RWPE1 (cell line): ENCODE measurements at regions not wholly inside any gene's neighbourhood (a gene's known extent, or its start where the extent isn't known, plus 50 kb on each side); places are given as distances from the start of the nearest gene placed in this dataset.

Experiments used
- CTCF ChIA-PET: fragments of 350-600 bp; sonication (Branson Sonifier 250); formaldehyde crosslinking; extraction: SDS; loops from one replicate; lab custom pipeline; 2021; lab: Yijun Ruan, JAX
- POLR2A ChIA-PET: fragments of 400-600 bp; formaldehyde crosslinking; extraction: SDS; loops from one replicate; lab custom pipeline; 2020; ENCODE audit warnings: antibody characterized with exemption; ENCODE audit not compliant: low non-redundant PET; lab: Yijun Ruan, JAX
- DNase-seq: peaks from one replicate; pipeline ENCODE4 v3.0.0; 2012; ENCODE audit warnings: low spot score
- H3K27ac ChIP-seq: fragments of 450-650 bp; 2 replicates; pipeline ENCODE4 v1.5.1; 2017
- CTCF ChIP-seq: fragments of 450-650 bp; conservative IDR thresholded peaks from 2 replicates; pipeline ENCODE4 v1.5.1; 2017; ENCODE audit warnings: low read depth, mild to moderate bottlenecking

DNA sequence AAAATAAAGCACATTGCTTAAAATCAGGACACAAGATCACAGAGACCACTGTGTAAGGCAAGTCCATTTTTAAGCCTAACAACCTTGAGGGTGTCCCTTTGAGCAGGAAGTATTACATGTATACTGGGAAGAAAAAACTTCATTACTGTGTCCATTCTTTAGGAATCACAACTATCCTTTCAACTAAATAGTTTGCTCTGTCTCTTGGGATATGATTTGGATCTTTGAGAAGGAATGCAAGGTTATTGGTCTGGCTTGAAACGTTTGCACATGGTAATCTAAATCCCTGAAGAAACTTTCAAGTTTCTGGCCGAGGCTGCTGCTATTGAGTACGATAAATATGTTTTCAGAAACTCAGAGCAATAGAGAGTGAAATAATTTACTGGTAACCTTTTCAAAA lies 923.0 kb upstream of the SEMA6A start:
- H3K27ac ChIP-seq: no peak overlapping the region
- ChIA-PET CTCF (no interaction called here), POLR2A (no interaction called here)
- no peak for TF ChIP-seq CTCF
- no peak for DNase-seq

DNA sequence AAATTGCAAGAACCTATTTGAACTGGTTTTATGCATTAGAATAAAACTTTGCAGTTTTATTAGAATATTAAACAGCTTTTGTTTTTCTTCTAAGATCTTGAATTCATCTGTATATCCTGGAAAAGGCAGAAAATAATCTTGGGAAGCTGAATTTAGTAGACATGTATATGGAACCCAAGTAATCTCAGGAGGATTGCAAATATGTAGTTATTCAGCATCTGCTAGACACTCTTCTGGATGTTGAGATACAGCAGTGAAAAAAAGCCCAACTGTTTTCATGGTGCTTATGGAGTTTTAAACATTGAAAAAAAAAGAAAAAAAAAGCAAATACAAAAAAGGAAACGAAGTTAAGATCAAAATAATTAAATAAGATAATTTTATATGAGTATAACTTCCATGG lies 922.2 kb upstream of the SEMA6A start:
- H3K27ac ChIP-seq: no peak overlapping the region
- TF ChIP-seq CTCF: no peak
- DNase-seq: no peak
- ChIA-PET POLR2A (no interaction called here), CTCF (no interaction called here)

DNA sequence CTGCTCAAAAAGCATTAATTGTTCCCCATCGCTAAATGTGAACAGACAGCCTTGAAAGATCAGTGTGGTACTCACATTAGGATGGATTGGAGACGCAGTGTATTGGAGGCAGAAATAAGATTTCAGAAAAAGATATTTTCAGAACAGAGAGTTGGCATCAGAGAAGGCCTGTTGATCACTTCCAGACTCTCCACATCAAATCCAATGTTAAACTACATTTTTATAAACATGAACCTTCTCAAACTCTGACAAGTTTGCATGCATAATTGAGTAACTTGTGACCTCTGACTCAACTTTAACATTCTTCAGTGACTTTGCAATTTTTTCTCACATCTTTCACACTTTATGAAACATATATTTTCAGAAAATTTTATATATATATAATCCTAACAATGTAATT lies 919.6 kb upstream of the SEMA6A start:
- TF ChIP-seq CTCF: no peak
- CTCF ChIA-PET: no interaction called here

GRCh38 chr5:117488976-117489500 lies 914.4 kb upstream of the SEMA6A start:
- TF ChIP-seq CTCF: no peak
- ChIA-PET POLR2A (no interaction called here), CTCF (no interaction called here)
- no peak overlapping the region for H3K27ac ChIP-seq
- no peak for DNase-seq

More for the DNA sequence above, 919.6 kb upstream of the SEMA6A start:
- no peak for DNase-seq
- POLR2A ChIA-PET: no interaction called here
- no peak overlapping the region for H3K27ac ChIP-seq

DNA sequence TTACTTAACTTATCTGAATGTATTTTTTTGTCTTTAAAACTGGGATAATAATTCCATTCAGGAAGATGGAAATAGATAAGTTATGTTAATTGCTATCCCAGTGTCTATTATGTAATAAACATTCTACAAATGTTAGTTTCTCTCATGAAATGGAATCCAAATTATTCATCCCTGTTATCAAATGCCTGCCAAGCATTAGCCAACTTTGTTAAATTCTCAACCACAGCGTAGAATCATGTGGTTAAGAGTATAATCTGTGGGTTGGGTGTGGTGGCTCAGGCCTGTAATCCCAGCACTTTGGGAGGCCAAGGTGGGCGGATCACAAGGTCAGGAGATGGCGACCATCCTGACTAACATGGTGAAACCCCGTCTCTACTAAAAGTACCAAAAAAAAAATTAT lies 912.9 kb upstream of the SEMA6A start:
- no peak overlapping the region for H3K27ac ChIP-seq
- POLR2A ChIA-PET: no interaction called here
- TF ChIP-seq CTCF: no peak
- no peak for DNase-seq
- CTCF ChIA-PET: no interaction called here

GRCh38 chr5:117486879-117487391 lies 912.3 kb upstream of the SEMA6A start:
- POLR2A ChIA-PET: interaction anchor here (0.6 kb wide), 1 partner anchor 682 kb away, joined by 4 read pairs; no protein-coding TSS in a partner anchor
- H3K27ac ChIP-seq: no peak overlapping the region
- CTCF ChIA-PET: no interaction called here
- DNase-seq: no peak
- TF ChIP-seq CTCF: no peak
